Vagina (tissue), 2 donors: ENCODE measurements at regions not wholly inside any gene's neighbourhood (a gene's known extent, or its start where the extent isn't known, plus 50 kb on each side); places are given as distances from the start of the nearest gene placed in this dataset.

Experiments
- CTCF ChIP-seq, 3 experiments: fragments of 450-650 bp in 2 of 3; fragments of 200-600 bp in 1 of 3; sonication (generic) in 1 of 3; IDR thresholded peaks; one replicate each; pipeline ENCODE4 v1.5.1; 2017 to 2019; ENCODE audit warnings: antibody characterized with exemption in 3 of 3, mild to moderate bottlenecking in 2 of 3, moderate library complexity in 2 of 3
- POLR2A ChIP-seq, 2 donors: fragments of 450-650 bp; IDR thresholded peaks; one replicate each; pipeline ENCODE4 v1.6.1; 2017; ENCODE audit warnings: antibody characterized with exemption in 2 of 2, mild to moderate bottlenecking in 2 of 2, moderate library complexity in 2 of 2
- POLR2AphosphoS5 ChIP-seq, 2 donors: sonication (generic); formaldehyde crosslinking; IDR thresholded peaks; one replicate each; pipeline ENCODE4 v1.9.0; 2017; ENCODE audit warnings: antibody characterized with exemption in 2 of 2, mild to moderate bottlenecking in 2 of 2, low read depth in 1 of 2; ENCODE audit not compliant: insufficient read depth in 1 of 2

GRCh38 chr3:82015241-82015640 is 253.8 kb upstream of the GBE1 start:
- TF ChIP-seq POLR2AphosphoS5 (IDR thresholded peaks at IDR 0.05; ENCODE audit: insufficient read depth in 1 of 2, low read depth in 1 of 2) (no peak), CTCF (IDR thresholded peaks at IDR 0.05) (no peak), POLR2A (IDR thresholded peaks at IDR 0.05) (no peak)
